GM12878 (cell line): ENCODE measurements at regions not wholly inside any gene's neighbourhood (a gene's known extent, or its start where the extent isn't known, plus 50 kb on each side); places are given as distances from the start of the nearest gene placed in this dataset.

Source experiments
- BHLHE40 ChIP-seq, 2 experiments: fragments of 450-650 bp in 1 of 2; IDR thresholded peaks; 2 replicates each; pipeline ENCODE4 v1.6.1; 2011 to 2017; ENCODE audit warnings: low read depth in 2 of 2, borderline replicate concordance in 1 of 2, improper control_type of control experiment in 1 of 2, low read length in 1 of 2, mild to moderate bottlenecking in 1 of 2
- CTCF ChIP-seq, 3 experiments: IDR thresholded peaks in 2 of 3; conservative IDR thresholded peaks in 1 of 3; 2 replicates each; pipeline ENCODE4 v1.5.1; 2011; ENCODE audit warnings: low read depth in 3 of 3, low read length in 3 of 3, mild to moderate bottlenecking in 3 of 3, control low read depth in 2 of 3, moderate library complexity in 2 of 3, inconsistent platforms in 1 of 3, mixed read lengths in 1 of 3; ENCODE audit not compliant: control insufficient read depth in 2 of 3, insufficient read depth in 1 of 3; ENCODE audit errors: extremely low read depth in 1 of 3
- TF ChIP-seq, protein P1 (sequence below): IDR thresholded peaks from 2 replicates; pipeline ENCODE4 v1.6.1; 2012; ENCODE audit warnings: low read depth, low read length, improper control_type of control experiment

DNA sequence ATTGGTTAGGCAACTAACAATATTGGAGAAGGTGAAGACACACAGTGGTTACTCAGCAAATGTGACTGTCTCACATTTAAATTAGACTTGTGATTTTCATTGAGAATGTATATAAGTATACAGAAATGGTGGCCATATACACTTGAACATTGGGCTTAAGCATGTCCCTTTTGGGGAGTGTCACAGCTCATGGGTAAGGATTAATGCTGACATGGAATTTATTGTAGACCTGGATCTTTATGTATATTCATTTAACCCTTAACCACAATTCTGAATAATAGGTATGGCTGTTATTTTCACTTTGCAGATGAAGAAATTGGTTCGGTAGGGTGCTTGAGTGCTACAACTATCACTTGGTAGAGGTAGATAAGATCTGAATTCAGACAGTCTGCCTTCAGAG is 95.5 kb upstream of the WDFY3 start:
- TF ChIP-seq CTCF (IDR thresholded peaks at IDR 0.05 in 2 of 3, conservative IDR thresholded peaks at IDR 0.05 in 1 of 3; ENCODE audit: control insufficient read depth in 2 of 3, extremely low read depth in 1 of 3, insufficient read depth in 1 of 3, low read depth in 3 of 3, low read length in 3 of 3), result no peak
- no peak for TF ChIP-seq BHLHE40 (IDR thresholded peaks at IDR 0.05; ENCODE audit: borderline replicate concordance in 1 of 2, low read depth in 2 of 2, low read length in 1 of 2)
- TF ChIP-seq, protein P1, sequence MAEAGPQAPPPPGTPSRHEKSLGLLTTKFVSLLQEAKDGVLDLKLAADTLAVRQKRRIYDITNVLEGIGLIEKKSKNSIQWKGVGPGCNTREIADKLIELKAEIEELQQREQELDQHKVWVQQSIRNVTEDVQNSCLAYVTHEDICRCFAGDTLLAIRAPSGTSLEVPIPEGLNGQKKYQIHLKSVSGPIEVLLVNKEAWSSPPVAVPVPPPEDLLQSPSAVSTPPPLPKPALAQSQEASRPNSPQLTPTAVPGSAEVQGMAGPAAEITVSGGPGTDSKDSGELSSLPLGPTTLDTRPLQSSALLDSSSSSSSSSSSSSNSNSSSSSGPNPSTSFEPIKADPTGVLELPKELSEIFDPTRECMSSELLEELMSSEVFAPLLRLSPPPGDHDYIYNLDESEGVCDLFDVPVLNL, result no peak
